ENCODE measurements at regions not wholly inside any gene's neighbourhood (a gene's known extent, or its start where the extent isn't known, plus 50 kb on each side); places are given as distances from the start of the nearest gene placed in this dataset.
"Not testable (repeated sequence)": the region's sequence is repeated elsewhere in the genome, so short reads cannot be mapped to it uniquely, and the experiment has no call there.

GRCh38 chr4:114304046-114304445 lies 294.6 kb upstream of the UGT8 start:
- peaks cover 8% of the 10 kb centered on the region for H3K27me3 Mint-ChIP-seq
- peaks cover 0 to 4% (median 2%) of the 10 kb centered on the region in 3 donors for H3K9me3 Mint-ChIP-seq
- H3K36me3 Mint-ChIP-seq = no peaks in the 10 kb centered on the region
- H3K4me1 Mint-ChIP-seq = peaks cover 0 to 3% (median 3%) of the 10 kb centered on the region in 3 donors
- H3K4me3 Mint-ChIP-seq = no peak overlapping the region
- no peak overlapping the region for H3K27ac Mint-ChIP-seq

- Mint-ChIP-seq H3K4me3 (no peak overlapping the region), H3K9me3 (peaks cover 0 to 4% (median 2%) of the 10 kb centered on the region in 3 donors), H3K36me3 (no peaks in the 10 kb centered on the region), H3K4me1 (peaks cover 0 to 3% (median 3%) of the 10 kb centered on the region in 3 donors), H3K27ac (no peak overlapping the region), H3K27me3 (peaks cover 8% of the 10 kb centered on the region)
Observed at GRCh38 chr4:114304567-114304966, 294.0 kb upstream of the UGT8 start.

GRCh38 chr4:114306946-114307345 lies 291.7 kb upstream of the UGT8 start:
- Mint-ChIP-seq H3K27me3 (peaks cover 6% of the 10 kb centered on the region), H3K4me3 (no peak overlapping the region), H3K27ac (no peak overlapping the region), H3K4me1 (no peaks in the 10 kb centered on the region), H3K9me3 (no peaks in the 10 kb centered on the region), H3K36me3 (no peaks in the 10 kb centered on the region)

GRCh38 chr4:114310296-114310925 lies 288.2 kb upstream of the UGT8 start:
- H3K4me3 Mint-ChIP-seq = no peak overlapping the region
- no peaks in the 10 kb centered on the region for H3K9me3 Mint-ChIP-seq
- H3K36me3 Mint-ChIP-seq = no peaks in the 10 kb centered on the region
- H3K27me3 Mint-ChIP-seq = peaks cover 3% of the 10 kb centered on the region
- no peaks in the 10 kb centered on the region for H3K4me1 Mint-ChIP-seq
- H3K27ac Mint-ChIP-seq = no peak overlapping the region

- Mint-ChIP-seq H3K36me3 (no peaks in the 10 kb centered on the region), H3K9me3 (peaks cover 0 to 2% (median 0%) of the 10 kb centered on the region in 3 donors), H3K27me3 (peaks cover 3% of the 10 kb centered on the region), H3K27ac (no peak overlapping the region), H3K4me1 (no peaks in the 10 kb centered on the region), H3K4me3 (no peak overlapping the region)
Observed at GRCh38 chr4:114311787-114312186, 286.8 kb upstream of the UGT8 start.

- H3K4me3 Mint-ChIP-seq = no peak overlapping the region
- no peaks in the 10 kb centered on the region for H3K4me1 Mint-ChIP-seq
- H3K9me3 Mint-ChIP-seq = peaks cover 0 to 2% (median 0%) of the 10 kb centered on the region in 3 donors
- no peak overlapping the region for H3K27ac Mint-ChIP-seq
- no peaks in the 10 kb centered on the region for H3K36me3 Mint-ChIP-seq
- peaks cover 3% of the 10 kb centered on the region for H3K27me3 Mint-ChIP-seq
Observed at GRCh38 chr4:114312338-114312737, 286.3 kb upstream of the UGT8 start.

- Mint-ChIP-seq H3K9me3 (peaks cover 0 to 2% (median 0%) of the 10 kb centered on the region in 3 donors), H3K4me1 (no peaks in the 10 kb centered on the region), H3K36me3 (no peaks in the 10 kb centered on the region), H3K4me3 (no peak overlapping the region), H3K27me3 (no peaks in the 10 kb centered on the region), H3K27ac (no peak overlapping the region)
Observed at GRCh38 chr4:114316789-114317188, 281.8 kb upstream of the UGT8 start.

- no peaks in the 10 kb centered on the region for H3K27me3 Mint-ChIP-seq
- no peak overlapping the region for H3K27ac Mint-ChIP-seq
- H3K36me3 Mint-ChIP-seq = no peaks in the 10 kb centered on the region
- H3K4me1 Mint-ChIP-seq = no peaks in the 10 kb centered on the region
- peaks cover 0 to 2% (median 0%) of the 10 kb centered on the region in 3 donors for H3K9me3 Mint-ChIP-seq
- no peak overlapping the region for H3K4me3 Mint-ChIP-seq
Observed at GRCh38 chr4:114317564-114317963, 281.0 kb upstream of the UGT8 start.

GRCh38 chr4:114318309-114318708 lies 280.3 kb upstream of the UGT8 start:
- peaks cover 0 to 2% (median 0%) of the 10 kb centered on the region in 3 donors for H3K9me3 Mint-ChIP-seq
- H3K27me3 Mint-ChIP-seq = no peaks in the 10 kb centered on the region
- no peak overlapping the region for H3K27ac Mint-ChIP-seq
- no peak overlapping the region for H3K4me3 Mint-ChIP-seq
- no peaks in the 10 kb centered on the region for H3K4me1 Mint-ChIP-seq
- no peaks in the 10 kb centered on the region for H3K36me3 Mint-ChIP-seq

GRCh38 chr4:114320126-114320525 lies 278.5 kb upstream of the UGT8 start:
- no peaks in the 10 kb centered on the region for H3K27me3 Mint-ChIP-seq
- no peaks in the 10 kb centered on the region for H3K4me1 Mint-ChIP-seq
- no peak overlapping the region for H3K27ac Mint-ChIP-seq
- no peaks in the 10 kb centered on the region for H3K36me3 Mint-ChIP-seq
- H3K9me3 Mint-ChIP-seq = peaks cover 0 to 2% (median 0%) of the 10 kb centered on the region in 3 donors
- H3K4me3 Mint-ChIP-seq = no peak overlapping the region

- H3K4me3 Mint-ChIP-seq = no peak overlapping the region
- H3K9me3 Mint-ChIP-seq = no peaks in the 10 kb centered on the region
- H3K27me3 Mint-ChIP-seq = no peaks in the 10 kb centered on the region
- H3K36me3 Mint-ChIP-seq = no peaks in the 10 kb centered on the region
- no peaks in the 10 kb centered on the region for H3K4me1 Mint-ChIP-seq
- no peak overlapping the region for H3K27ac Mint-ChIP-seq
Observed at GRCh38 chr4:114321366-114321765, 277.2 kb upstream of the UGT8 start.

GRCh38 chr4:114323841-114324240 lies 274.8 kb upstream of the UGT8 start:
- H3K4me1 Mint-ChIP-seq = no peaks in the 10 kb centered on the region
- H3K27ac Mint-ChIP-seq = no peak overlapping the region
- H3K9me3 Mint-ChIP-seq = no peaks in the 10 kb centered on the region
- H3K4me3 Mint-ChIP-seq = no peak overlapping the region
- H3K27me3 Mint-ChIP-seq = peaks cover 2% of the 10 kb centered on the region
- no peaks in the 10 kb centered on the region for H3K36me3 Mint-ChIP-seq

GRCh38 chr4:114326358-114326757 lies 272.2 kb upstream of the UGT8 start:
- Mint-ChIP-seq H3K4me3 (no peak overlapping the region), H3K27ac (no peak overlapping the region), H3K36me3 (no peaks in the 10 kb centered on the region), H3K9me3 (peaks cover 0 to 3% (median 3%) of the 10 kb centered on the region in 3 donors), H3K27me3 (peaks cover 2% of the 10 kb centered on the region), H3K4me1 (no peaks in the 10 kb centered on the region)

GRCh38 chr4:114332119-114332518 lies 266.5 kb upstream of the UGT8 start:
- Mint-ChIP-seq H3K9me3 (peaks cover 0 to 3% (median 3%) of the 10 kb centered on the region in 3 donors), H3K27ac (no peak overlapping the region)

GRCh38 chr4:114334363-114334762 lies 264.2 kb upstream of the UGT8 start:
- H3K4me3 Mint-ChIP-seq, H3K9me3 Mint-ChIP-seq, H3K27me3 Mint-ChIP-seq, H3K27ac Mint-ChIP-seq, H3K4me1 Mint-ChIP-seq, H3K36me3 Mint-ChIP-seq: not testable (repeated sequence)

More at GRCh38 chr4:114332119-114332518, 266.5 kb upstream of the UGT8 start:
- H3K4me3 Mint-ChIP-seq = no peak overlapping the region
- H3K27me3 Mint-ChIP-seq = peaks cover under 1% of the 10 kb centered on the region
- H3K4me1 Mint-ChIP-seq = no peaks in the 10 kb centered on the region
- no peaks in the 10 kb centered on the region for H3K36me3 Mint-ChIP-seq

GRCh38 chr4:114334884-114335330 lies 263.7 kb upstream of the UGT8 start:
- H3K4me1 Mint-ChIP-seq = no peaks in the 10 kb centered on the region
- no peak overlapping the region for H3K4me3 Mint-ChIP-seq
- H3K27ac Mint-ChIP-seq = no peak overlapping the region
- no peaks in the 10 kb centered on the region for H3K27me3 Mint-ChIP-seq
- peaks cover 0 to 4% (median 2%) of the 10 kb centered on the region in 3 donors for H3K9me3 Mint-ChIP-seq
- H3K36me3 Mint-ChIP-seq = no peaks in the 10 kb centered on the region
